HG02642 (cell line): ENCODE measurements at regions not wholly inside any gene's neighbourhood (a gene's known extent, or its start where the extent isn't known, plus 50 kb on each side); places are given as distances from the start of the nearest gene placed in this dataset.

Experiments used
- ATAC-seq: cut with Tn5 transposase; IDR thresholded peaks from one replicate; pipeline ENCODE4 v1.9.1; 2021; ENCODE audit warnings: mild to moderate bottlenecking; ENCODE audit not compliant: unreplicated experiment, poor library complexity

- ATAC-seq, result no peak
These were observed 142.9 kb downstream of the TNFSF18 start for GRCh38 chr1:172907834-172908326.

- no peak for ATAC-seq
These were observed 141.0 kb downstream of the TNFSF18 start for GRCh38 chr1:172909606-172910326.

GRCh38 chr1:172912765-172913260 lies 137.9 kb downstream of the TNFSF18 start:
- no peak for ATAC-seq

- no peak for ATAC-seq
These were observed 136.1 kb downstream of the TNFSF18 start for GRCh38 chr1:172914501-172915144.

- ATAC-seq, result no peak
These were observed 135.5 kb downstream of the TNFSF18 start for GRCh38 chr1:172915271-172915670.

GRCh38 chr1:172916116-172916515 lies 134.6 kb downstream of the TNFSF18 start:
- ATAC-seq, result no peak

GRCh38 chr1:172917972-172918371 lies 132.8 kb downstream of the TNFSF18 start:
- ATAC-seq, result no peak

- ATAC-seq, result no peak
These were observed 132.3 kb downstream of the TNFSF18 start for GRCh38 chr1:172918478-172918877.

GRCh38 chr1:172926070-172926469 lies 124.7 kb downstream of the TNFSF18 start:
- no peak for ATAC-seq

GRCh38 chr1:172928412-172928811 lies 122.3 kb downstream of the TNFSF18 start:
- ATAC-seq, result no peak

- ATAC-seq, result no peak
These were observed 121.7 kb downstream of the TNFSF18 start for GRCh38 chr1:172929006-172929405.

- ATAC-seq, result no peak
These were observed 120.6 kb downstream of the TNFSF18 start for GRCh38 chr1:172930142-172930541.

GRCh38 chr1:172931340-172931739 lies 119.4 kb downstream of the TNFSF18 start:
- no peak for ATAC-seq

GRCh38 chr1:172931761-172932160 lies 119.0 kb downstream of the TNFSF18 start:
- no peak for ATAC-seq

- ATAC-seq, result no peak
These were observed 117.8 kb downstream of the TNFSF18 start for GRCh38 chr1:172932981-172933380.

- no peak for ATAC-seq
These were observed 116.4 kb downstream of the TNFSF18 start for GRCh38 chr1:172934417-172934762.

- no peak for ATAC-seq
These were observed 115.6 kb downstream of the TNFSF18 start for GRCh38 chr1:172935062-172935592.

- no peak for ATAC-seq
These were observed 114.6 kb downstream of the TNFSF18 start for GRCh38 chr1:172936088-172936645.

GRCh38 chr1:172938681-172939080 lies 112.1 kb downstream of the TNFSF18 start:
- ATAC-seq, result no peak

- no peak for ATAC-seq
These were observed 111.3 kb downstream of the TNFSF18 start for GRCh38 chr1:172939475-172939874.

- ATAC-seq, result no peak
These were observed 110.4 kb downstream of the TNFSF18 start for GRCh38 chr1:172940174-172940855.
